ENCODE measurements at regions not wholly inside any gene's neighbourhood (a gene's known extent, or its start where the extent isn't known, plus 50 kb on each side); places are given as distances from the start of the nearest gene placed in this dataset.

DNA sequence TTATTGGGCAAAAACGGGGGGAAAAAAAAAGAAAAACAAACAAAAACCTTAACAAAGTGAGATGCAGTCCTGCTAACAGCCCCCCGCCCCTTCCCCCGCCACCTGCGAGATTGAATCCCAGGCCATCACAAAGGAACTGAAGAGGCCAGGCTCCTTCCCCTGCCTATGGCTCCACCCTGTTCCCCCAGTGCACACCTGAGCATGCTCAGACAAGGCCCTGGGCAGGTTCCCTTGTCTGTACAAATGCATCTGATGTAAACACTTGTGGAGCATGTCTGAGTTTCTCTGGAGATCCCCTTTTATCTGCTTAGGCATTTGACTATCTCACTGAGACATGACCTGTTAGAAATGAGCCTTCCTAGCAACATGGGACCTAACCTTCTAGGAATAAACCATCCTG lies 983.7 kb upstream of the PABPC4L start:
- POLR2A ChIA-PET, result no interaction called here
- CTCF ChIA-PET, result interaction anchor here (1.3 kb wide), 1 partner anchor 12 kb away, joined by 3 read pairs; no protein-coding TSS in a partner anchor
- no peak for DNase-seq (ENCODE audit: extremely low spot score)
- TF ChIP-seq, protein P1, sequence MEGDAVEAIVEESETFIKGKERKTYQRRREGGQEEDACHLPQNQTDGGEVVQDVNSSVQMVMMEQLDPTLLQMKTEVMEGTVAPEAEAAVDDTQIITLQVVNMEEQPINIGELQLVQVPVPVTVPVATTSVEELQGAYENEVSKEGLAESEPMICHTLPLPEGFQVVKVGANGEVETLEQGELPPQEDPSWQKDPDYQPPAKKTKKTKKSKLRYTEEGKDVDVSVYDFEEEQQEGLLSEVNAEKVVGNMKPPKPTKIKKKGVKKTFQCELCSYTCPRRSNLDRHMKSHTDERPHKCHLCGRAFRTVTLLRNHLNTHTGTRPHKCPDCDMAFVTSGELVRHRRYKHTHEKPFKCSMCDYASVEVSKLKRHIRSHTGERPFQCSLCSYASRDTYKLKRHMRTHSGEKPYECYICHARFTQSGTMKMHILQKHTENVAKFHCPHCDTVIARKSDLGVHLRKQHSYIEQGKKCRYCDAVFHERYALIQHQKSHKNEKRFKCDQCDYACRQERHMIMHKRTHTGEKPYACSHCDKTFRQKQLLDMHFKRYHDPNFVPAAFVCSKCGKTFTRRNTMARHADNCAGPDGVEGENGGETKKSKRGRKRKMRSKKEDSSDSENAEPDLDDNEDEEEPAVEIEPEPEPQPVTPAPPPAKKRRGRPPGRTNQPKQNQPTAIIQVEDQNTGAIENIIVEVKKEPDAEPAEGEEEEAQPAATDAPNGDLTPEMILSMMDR (IDR thresholded peaks at IDR 0.05; ENCODE audit: control extremely low read depth, extremely low read depth, low read depth, missing control alignments), result no peak

DNA sequence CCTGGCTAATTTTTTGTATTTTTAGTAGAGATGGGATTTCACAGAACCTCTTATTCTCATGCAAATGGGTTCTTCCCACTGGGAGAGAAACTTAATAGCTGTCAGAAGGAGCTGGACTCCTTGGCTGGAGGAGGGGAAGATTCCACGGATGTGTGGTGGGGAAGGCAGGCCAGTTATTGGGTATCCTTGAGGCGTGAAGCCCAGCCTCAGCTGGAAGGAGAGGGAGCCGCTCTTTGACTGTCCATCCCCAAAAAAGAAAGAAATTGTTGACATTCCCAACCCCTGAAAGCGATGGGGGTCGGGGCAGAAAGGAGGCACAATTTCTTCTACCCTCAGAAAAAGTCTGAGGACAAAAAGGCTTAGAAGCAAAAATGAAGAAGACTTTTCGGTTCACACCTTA lies 983.1 kb upstream of the PABPC4L start:
- ChIA-PET CTCF (no interaction called here), POLR2A (no interaction called here)
- DNase-seq (ENCODE audit: extremely low spot score), result no peak
- TF ChIP-seq, protein P1 (IDR thresholded peaks at IDR 0.05; ENCODE audit: control extremely low read depth, extremely low read depth, low read depth, missing control alignments), result no peak

DNA sequence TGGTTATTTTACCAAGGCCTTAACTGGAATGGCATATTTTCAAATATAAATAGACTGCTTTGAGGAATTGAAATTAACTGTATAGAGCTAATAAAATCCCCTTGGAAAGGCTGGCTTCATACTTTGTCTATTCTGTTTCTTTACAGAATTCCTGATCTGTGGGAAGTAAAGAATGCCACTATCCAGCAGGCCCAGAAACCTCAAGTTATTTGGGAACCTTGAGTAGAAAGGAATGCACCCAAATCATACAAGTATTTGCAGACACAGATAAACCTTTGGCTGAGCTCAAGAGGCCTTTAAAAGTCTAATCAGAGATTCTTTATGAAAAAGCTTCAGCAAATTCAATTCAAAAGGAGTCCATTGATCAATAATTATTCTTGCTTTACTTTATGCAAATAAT lies 975.7 kb upstream of the PABPC4L start:
- CTCF ChIA-PET, result interaction anchor here (1.1 to 1.4 kb wide), 2 partner anchors 11 to 12 kb away, joined by 4 to 5 read pairs; no protein-coding TSS in a partner anchor
- TF ChIP-seq, protein P1 (IDR thresholded peaks at IDR 0.05; ENCODE audit: control extremely low read depth, extremely low read depth, low read depth, missing control alignments), result no peak
- no peak for DNase-seq (ENCODE audit: extremely low spot score)
- POLR2A ChIA-PET, result no interaction called here

DNA sequence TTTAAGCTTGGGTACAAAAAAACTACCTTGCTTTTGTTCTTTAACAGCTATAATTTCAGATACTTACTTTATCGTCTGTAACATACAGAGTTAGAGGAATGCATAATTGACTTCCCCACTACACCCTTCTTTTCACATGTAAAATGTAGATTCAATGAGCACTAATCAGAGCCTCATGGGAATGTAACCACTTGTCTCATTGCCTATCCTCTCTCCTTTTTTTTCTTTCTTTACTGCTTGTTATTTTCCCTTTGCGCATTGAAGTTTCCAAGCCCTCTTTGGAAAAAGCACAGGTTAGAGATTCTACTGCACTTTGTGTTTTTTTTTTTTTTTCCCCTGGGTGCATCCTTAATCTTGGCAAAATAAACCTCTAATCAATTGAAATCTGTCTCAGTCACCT lies 965.1 kb upstream of the PABPC4L start:
- POLR2A ChIA-PET, result no interaction called here
- TF ChIP-seq, protein P1 (IDR thresholded peaks at IDR 0.05; ENCODE audit: control extremely low read depth, extremely low read depth, low read depth, missing control alignments), result no peak
- no peak for DNase-seq (ENCODE audit: extremely low spot score)
- CTCF ChIA-PET, result no interaction called here

DNA sequence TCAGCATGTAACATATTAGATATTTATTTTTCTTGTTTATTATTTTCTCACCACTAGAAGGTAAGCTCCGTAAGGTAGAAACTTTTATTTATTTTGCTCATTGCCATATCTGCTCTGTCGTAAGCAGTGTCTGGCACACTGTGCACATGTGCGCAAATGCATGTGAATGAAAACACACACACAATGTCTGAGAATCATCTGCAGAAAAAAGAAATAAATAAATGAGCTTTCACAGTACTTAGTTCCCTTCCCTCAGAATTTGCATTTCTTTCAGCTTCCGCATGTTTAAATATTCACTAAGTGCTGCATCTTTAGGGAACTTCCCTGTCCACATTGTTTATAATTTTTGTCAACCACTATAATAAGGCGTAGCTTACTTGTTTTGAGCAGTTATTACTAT lies 963.0 kb upstream of the PABPC4L start:
- ChIA-PET CTCF (interaction anchor here (0.8 to 1.1 kb wide), 2 partner anchors 13 to 57 kb away, joined by 3 to 4 read pairs; no protein-coding TSS in a partner anchor), POLR2A (no interaction called here)
- DNase-seq (ENCODE audit: extremely low spot score), result no peak
- TF ChIP-seq, protein P1 (IDR thresholded peaks at IDR 0.05; ENCODE audit: control extremely low read depth, extremely low read depth, low read depth, missing control alignments), result no peak

DNA sequence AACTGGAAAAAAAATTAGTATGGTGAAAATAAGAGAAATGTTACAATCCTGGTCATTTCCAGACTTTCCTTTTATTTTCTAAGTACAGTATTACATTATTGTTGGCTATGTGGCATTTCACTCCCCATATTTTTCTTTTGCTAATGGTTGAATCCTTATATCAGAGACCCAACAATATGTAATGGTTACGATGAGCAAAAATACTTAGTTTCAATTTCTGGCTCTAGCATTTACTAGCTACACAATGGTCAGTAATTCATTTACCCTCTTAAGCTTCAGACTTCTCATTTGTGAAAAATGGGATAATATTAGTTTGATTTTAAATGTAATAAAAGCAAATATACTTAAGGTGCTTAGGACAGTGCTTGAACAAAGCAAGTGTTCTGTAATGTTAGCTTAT lies 942.9 kb upstream of the PABPC4L start:
- no peak for DNase-seq (ENCODE audit: extremely low spot score)
- TF ChIP-seq, protein P1 (IDR thresholded peaks at IDR 0.05; ENCODE audit: control extremely low read depth, extremely low read depth, low read depth, missing control alignments), result no peak
- ChIA-PET CTCF (no interaction called here), POLR2A (no interaction called here)

DNA sequence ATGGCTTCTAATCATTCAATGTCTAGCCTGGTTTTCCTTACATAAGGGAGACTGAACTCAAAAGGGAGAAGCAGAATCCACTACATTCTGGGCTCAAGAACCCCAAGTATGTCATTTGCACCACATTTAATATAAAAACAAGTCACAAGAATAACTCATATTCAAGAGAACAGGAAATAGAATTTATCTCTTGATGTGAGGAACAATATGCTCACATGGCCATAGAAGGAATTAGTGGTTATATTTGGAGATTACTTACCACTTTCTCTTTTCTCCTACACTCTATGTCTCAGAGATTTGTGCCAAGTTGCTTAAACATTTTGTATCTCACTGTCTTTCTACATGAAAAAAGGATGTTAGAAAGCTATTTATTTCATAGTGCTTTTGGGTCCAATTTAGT lies 922.6 kb upstream of the PABPC4L start:
- POLR2A ChIA-PET, result no interaction called here
- TF ChIP-seq, protein P1 (IDR thresholded peaks at IDR 0.05; ENCODE audit: control extremely low read depth, extremely low read depth, low read depth, missing control alignments), result no peak
- CTCF ChIA-PET, result interaction anchor here (1.2 to 1.4 kb wide), 2 partner anchors 9 to 11 kb away, joined by 3 read pairs; no protein-coding TSS in a partner anchor
- no peak for DNase-seq (ENCODE audit: extremely low spot score)
